ENCODE measurements at regions not wholly inside any gene's neighbourhood (a gene's known extent, or its start where the extent isn't known, plus 50 kb on each side); places are given as distances from the start of the nearest gene placed in this dataset.

DNA sequence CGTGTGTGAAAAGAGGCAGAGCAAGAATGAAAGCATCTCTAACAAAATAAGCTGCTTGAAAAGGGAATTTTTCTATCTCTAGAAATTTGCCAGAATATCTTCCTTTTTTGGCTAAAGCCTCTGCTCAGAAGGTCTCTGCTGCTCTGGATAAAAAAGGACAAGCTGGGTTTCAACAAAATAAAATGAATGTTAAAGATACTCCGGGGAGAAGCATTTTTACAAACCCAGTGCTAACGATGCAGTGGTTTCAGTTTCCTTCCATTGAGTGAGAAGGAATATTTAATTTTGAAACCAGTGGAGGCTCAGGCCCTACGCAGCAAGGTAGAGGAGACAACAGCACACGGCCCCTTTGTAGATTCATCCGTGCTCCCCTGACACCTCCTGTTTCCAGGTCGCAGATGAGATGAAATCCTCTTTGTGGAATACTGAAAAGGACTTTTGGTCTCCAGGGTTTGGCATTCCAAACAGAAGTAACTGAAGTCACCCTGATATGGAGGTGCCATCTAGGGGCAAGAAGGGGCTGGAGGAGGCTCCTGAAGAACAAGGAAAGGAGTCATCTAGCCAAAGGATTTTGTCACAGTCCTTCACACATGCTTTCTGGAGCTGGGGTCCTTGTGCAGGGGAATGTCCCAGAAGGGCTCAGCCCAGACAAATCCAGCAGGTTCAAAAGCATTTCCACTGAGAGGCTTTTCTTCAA, 65.7 kb upstream of the SYT6 start:
- no peak for DNase-seq

DNA sequence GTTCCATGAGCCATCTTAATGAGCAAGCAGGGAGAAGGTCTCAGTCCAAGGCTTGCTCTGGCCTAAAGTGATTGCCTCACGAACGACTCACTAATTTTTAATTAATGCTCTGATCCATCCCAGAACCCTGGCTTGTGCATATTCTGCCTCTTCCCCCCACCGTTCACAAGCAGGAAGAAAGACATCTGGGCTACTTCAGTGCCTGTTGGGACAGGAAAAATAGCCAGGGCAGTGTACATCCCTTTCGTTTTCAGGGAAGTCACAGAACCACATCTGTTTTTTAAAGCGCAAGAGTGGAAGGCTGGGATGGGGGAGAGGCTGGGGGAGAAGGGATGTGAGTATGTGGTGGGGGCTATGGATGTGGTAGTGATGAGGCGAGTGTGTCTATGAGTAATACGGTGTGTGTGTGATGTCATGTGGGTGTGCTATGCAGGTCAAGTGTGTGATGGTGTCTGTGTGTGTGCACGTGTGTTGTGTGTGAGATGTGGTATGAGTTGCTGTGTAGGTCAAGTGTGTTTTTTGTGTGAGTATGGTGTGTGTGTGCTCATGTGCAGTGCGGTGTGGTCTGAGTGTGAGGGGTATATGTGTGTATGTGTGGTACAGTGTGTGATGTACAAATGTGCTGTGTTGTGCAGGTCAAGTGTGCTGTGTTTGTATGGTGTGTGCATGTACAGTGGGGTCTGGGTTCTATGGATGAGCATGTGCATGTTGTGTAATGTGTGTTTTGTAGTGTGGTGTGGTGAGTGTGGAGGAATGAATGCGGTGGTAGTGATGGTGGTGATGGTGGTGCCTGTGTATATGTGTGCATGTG, 64.9 kb upstream of the SYT6 start:
- no peak for DNase-seq

DNA sequence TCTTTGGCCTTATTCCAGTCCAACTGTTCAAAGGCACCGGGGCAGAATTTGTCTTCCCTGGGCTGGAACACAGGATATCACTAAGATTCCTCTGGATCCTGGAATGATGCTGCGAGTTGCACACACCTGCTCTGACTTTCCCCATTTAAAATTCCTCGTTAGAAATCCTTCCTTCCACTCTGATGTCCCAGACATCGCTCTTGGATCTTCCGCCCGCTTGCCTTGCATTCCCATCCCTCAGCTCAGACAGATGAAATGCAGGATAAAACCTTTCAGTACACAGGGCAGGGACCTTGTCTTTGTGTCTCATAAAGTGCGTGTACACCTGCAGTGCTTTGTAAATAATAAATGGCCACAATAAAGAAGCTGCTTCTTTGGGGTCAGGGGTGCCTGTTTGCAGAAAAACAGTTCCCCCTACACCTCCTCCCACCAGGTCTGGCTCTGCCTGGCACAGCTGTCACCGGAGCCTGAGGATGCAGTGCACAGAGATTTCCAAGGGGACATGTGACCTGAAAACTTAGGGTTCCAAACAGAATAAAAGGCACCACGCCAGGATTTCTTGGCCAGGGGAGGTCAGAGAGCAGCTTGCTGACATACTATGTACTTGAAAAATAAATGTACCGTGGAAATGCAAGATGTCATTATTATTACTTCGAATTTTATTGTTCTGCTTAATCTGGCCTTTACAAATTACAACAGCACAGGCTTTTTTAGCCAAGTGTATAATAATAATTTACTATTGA, 62.9 kb upstream of the SYT6 start:
- no peak for DNase-seq

DNA sequence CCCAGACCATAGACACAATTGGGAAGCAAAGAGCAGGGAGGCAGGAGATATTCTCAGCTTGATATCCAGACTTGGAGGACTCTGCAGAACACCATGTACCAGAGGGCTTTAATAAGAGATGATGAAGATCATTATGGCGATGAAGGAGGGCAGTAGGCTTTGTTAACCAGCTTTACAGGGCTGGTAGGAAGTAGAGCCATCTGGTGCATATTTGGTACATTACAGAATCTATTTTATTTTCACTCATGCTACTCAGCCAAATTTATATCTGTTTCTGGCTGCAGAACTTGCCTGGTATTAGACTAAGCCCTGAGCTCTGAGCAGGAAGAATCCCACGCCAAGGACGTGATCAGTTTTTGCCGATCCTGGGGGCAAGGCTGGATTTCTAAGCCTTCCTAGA, 61.8 kb upstream of the SYT6 start:
- no peak for DNase-seq

DNA sequence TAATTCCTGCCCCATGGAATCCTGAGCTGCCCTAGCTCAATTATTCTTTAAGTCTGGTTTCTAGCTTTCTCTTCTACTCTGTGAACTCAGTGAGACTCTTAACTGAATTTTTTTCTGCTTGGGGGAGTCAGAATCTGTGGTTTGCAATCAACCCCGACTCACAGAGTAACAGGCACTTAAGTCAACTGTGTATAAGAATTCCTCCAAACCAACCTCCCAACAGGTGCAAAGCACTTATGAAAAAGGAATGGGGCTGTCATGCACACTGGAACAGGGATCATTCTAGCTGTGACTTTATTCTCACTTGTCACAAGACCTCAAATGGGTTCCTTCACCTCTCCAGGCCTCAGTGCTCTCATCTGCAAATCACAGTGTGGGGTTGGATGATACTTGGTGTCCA, 60.3 kb upstream of the SYT6 start:
- DNase-seq = no peak

DNA sequence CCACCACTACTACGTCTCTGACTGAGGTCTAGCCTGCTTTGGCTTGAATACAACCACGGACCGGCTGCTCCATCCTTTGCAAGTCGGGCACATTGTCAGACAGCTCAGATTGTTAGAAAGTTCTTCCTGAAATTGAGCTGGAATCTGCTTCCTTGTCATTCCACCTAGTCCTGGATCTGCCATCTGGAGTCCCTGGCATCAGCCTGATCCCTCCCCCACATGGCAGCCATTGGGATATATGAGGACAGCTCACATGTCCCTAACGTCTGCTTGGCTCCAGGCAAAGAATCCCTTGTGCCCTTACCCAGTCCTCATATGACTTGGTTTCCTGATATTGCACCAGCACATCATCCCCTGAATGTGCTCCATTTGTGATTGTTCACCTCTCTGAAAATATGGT, 56.3 kb upstream of the SYT6 start:
- DNase-seq = no peak

DNA sequence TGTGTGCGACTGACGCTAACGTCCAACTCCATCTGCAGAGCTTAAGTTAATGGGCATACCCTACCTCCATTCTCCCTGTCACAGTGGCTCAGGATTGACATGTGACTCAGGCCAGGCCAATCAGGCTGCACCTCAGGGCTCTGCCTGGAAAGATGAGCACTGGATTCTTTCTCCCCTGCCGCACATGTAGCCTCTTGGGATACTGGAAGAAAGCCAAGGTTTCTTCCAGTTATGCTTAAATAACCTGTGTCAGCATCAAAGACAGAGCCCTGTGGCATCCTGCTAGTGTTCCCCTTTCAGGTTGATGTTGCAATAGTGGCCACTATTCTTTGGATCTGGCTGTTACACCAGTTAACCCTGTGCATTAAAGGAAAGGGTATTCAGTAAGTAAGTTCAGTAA, 55.0 kb upstream of the SYT6 start:
- DNase-seq = no peak

DNA sequence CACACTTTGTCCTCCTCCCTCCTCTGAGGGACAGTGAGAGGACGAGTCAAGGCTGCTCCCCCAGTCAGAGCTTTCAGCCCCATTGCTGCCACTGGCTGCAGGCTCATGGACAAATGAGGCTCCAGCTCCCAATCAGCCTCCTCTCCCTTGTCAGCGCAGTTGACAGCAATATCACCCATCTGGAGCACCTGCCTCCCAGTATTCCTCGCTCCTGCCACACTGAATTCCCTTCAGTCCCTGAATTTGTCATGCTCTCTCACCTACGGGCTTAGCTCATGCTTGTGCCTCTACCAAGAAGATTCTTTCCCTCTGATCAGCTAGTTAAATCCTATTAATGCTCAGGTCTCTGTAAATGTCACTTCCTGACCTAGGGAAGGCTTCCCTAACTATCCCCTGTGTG, 54.4 kb upstream of the SYT6 start:
- no peak for DNase-seq

DNA sequence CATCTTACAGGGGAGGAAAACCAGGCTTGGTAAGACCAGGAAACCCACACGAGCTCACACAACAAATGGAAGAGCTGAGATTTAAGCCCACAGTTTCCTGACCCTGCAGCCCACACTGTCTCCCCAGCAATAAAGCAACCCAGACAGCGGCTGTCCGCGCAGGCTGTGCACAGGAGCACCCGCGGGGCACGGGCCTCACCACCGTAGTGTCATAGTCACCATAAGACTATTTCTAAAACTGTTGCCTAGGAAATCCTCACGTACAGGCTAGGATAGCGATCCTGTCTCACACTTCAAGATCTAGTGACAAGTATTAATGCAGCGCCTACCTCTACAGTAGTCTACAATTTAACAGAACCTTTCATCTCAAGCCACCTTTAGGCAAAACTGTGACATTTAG, 54.0 kb upstream of the SYT6 start:
- no peak for DNase-seq

DNA sequence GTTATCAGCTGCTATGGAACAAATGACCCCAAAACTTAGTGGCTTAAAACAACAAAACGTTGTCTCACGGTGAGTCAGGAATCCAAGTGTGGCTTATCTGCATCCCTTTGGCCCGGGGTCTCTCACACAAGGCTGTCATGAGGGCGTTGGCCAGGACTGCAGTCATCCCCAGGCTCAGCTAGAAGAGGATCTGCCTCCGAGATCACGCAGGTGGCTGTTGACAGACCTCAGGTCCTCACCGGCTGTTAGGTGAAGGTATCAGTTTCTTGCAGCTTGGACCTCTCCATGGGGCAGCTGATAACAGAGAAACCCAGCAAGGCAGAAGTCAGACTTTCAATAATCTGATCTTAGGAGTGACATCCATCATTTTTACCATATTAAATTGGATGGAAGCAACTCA, 52.7 kb upstream of the SYT6 start:
- DNase-seq = no peak

DNA sequence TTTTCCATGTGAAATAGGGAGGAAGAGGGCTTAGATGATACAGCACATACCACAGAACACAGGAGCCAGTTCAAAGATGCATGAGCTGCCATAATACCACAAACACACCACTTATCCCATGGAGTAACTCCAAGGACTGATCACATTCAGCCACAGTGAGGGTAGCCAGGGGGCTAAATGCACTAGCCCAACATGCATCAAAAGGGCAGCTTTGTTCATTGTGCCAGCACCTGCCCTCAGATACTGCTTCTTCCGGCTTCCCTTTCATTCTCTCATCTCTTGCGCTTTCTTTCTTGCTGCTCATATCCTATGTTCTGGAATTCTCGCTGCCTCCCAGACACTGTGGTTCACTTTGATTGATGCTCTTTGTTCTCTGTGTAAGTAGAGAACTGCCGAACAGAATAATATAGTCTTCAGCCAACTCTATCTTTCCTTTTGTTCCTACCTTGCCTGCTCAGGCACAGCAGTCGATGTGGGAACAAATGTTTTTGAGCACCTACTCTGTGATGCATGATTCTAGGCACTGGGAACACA, 50.0 kb upstream of the SYT6 start:
- DNase-seq = no peak
